ENCODE measurements at regions not wholly inside any gene's neighbourhood (a gene's known extent, or its start where the extent isn't known, plus 50 kb on each side); places are given as distances from the start of the nearest gene placed in this dataset.

- DNase-seq (ENCODE audit: low spot score): no peak
Observed at GRCh38 chr10:131710142-131710861, 190.5 kb upstream of the PPP2R2D start.

- no peak for DNase-seq (ENCODE audit: low spot score)
Observed at GRCh38 chr10:131722121-131722520, 178.7 kb upstream of the PPP2R2D start.

GRCh38 chr10:131722525-131723264, 178.1 kb upstream of the PPP2R2D start:
- no peak for DNase-seq (ENCODE audit: low spot score)

- DNase-seq (ENCODE audit: low spot score): no peak
Observed at GRCh38 chr10:131723297-131724168, 177.3 kb upstream of the PPP2R2D start.

GRCh38 chr10:131724169-131724545, 176.7 kb upstream of the PPP2R2D start:
- no peak for DNase-seq (ENCODE audit: low spot score)

GRCh38 chr10:131724891-131725580, 175.8 kb upstream of the PPP2R2D start:
- no peak for DNase-seq (ENCODE audit: low spot score)

- no peak for DNase-seq (ENCODE audit: low spot score)
Observed at GRCh38 chr10:131725581-131726069, 175.2 kb upstream of the PPP2R2D start.

GRCh38 chr10:131726076-131726880, 174.5 kb upstream of the PPP2R2D start:
- no peak for DNase-seq (ENCODE audit: low spot score)

- DNase-seq (ENCODE audit: low spot score): no peak
Observed at GRCh38 chr10:131726967-131727366, 173.8 kb upstream of the PPP2R2D start.

GRCh38 chr10:131727560-131727959, 173.2 kb upstream of the PPP2R2D start:
- no peak for DNase-seq (ENCODE audit: low spot score)

GRCh38 chr10:131728286-131729228, 172.3 kb upstream of the PPP2R2D start:
- DNase-seq (ENCODE audit: low spot score): no peak

- no peak for DNase-seq (ENCODE audit: low spot score)
Observed at GRCh38 chr10:131729361-131729760, 171.4 kb upstream of the PPP2R2D start.

GRCh38 chr10:131729938-131730660, 170.7 kb upstream of the PPP2R2D start:
- DNase-seq (ENCODE audit: low spot score): no peak

GRCh38 chr10:131730771-131731497, 169.9 kb upstream of the PPP2R2D start:
- no peak for DNase-seq (ENCODE audit: low spot score)

GRCh38 chr10:131731780-131732630, 168.8 kb upstream of the PPP2R2D start:
- no peak for DNase-seq (ENCODE audit: low spot score)

- DNase-seq (ENCODE audit: low spot score): no peak
Observed at GRCh38 chr10:131732631-131733127, 168.1 kb upstream of the PPP2R2D start.

GRCh38 chr10:131733596-131733995, 167.2 kb upstream of the PPP2R2D start:
- no peak for DNase-seq (ENCODE audit: low spot score)

All from hematopoietic multipotent progenitor cell treated with erythropoietin and hydrocortisone succinate and interleukin-3 and kit ligand, for 17 days (in vitro differentiated cells).